ENCODE measurements at regions not wholly inside any gene's neighbourhood (a gene's known extent, or its start where the extent isn't known, plus 50 kb on each side); places are given as distances from the start of the nearest gene placed in this dataset.

DNA sequence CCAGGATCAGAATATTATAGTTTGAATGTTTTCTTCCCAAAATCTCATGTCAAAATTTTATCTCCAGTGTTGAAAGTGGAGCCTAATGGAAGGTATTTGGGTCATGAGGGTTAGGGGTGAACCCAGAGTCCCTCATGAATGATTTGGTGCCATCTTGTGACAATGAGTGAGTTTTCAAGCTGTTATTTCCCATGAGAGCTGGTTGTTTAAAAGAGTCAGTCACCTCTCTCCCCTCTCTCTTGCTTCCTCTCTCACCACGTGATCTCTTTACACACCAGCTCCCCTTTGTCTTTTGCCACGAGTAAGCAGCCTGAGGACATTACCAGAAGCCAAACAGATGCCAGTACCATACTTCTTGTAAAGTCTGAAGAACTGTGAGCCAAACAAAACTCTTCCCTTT, 561.6 kb downstream of the RERGL start:
- no peak for DNase-seq

DNA sequence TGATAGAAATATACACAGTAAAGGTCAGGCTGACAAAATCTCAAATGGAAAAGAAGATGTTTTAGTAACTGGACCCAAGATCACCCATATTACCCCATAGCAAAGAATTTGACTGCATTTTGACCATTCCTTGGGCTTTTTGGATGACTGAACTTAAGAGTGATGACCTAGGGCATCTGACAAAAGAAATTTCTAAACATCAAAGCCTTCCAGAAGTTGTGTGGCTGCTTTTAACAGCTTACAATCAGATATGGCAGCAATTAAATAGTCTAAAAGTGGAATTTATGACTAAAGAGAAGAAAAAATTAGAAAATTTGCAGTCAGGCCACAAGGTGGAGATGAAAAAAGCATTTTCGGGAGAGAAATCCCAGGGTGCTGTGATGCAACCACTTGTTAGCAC, 563.0 kb downstream of the RERGL start:
- DNase-seq, result no peak

GRCh38 chr12:17511369-17511768, 578.6 kb downstream of the RERGL start:
- no peak for DNase-seq

DNA sequence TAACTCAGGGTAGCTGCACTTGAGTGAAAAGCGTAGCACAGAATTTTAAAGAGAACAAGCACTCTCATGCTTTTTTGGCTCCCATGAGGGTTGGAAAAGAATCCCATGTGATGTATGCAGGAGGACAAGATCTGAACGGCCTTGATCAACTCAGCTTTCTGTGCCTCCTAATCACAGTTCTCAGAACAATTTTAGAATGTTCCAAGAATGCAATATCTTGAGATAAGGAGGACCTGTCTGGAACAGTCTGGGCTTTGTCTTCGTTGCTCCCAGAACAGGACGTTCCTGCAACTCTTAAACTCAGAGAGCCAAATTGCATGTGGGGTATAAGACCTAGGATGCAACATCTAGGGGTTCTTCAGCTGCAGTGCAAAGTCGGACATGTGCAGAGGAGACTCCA, 582.7 kb downstream of the RERGL start:
- DNase-seq, result no peak

GRCh38 chr12:17503742-17504141, 586.3 kb downstream of the RERGL start:
- DNase-seq, result no peak

DNA sequence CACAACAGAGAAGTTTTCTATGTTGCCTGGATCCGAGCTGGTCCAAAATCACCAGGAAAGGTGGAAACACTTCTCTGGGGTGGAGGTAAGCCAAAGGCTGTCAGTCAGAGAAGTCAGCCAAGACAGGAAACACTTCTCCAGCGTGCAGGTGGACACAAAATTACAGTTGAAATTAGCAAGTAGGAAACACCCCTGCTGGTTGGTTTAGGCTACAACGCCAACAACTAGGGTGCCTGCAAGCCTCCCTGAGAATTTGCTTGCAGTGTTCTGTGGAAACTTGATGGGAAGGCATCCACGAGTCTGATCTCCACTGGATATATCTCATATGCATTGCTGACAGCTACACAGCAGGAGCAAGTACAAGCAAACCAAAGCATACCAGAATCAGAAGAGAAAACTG, 600.5 kb downstream of the RERGL start:
- no peak for DNase-seq

DNA sequence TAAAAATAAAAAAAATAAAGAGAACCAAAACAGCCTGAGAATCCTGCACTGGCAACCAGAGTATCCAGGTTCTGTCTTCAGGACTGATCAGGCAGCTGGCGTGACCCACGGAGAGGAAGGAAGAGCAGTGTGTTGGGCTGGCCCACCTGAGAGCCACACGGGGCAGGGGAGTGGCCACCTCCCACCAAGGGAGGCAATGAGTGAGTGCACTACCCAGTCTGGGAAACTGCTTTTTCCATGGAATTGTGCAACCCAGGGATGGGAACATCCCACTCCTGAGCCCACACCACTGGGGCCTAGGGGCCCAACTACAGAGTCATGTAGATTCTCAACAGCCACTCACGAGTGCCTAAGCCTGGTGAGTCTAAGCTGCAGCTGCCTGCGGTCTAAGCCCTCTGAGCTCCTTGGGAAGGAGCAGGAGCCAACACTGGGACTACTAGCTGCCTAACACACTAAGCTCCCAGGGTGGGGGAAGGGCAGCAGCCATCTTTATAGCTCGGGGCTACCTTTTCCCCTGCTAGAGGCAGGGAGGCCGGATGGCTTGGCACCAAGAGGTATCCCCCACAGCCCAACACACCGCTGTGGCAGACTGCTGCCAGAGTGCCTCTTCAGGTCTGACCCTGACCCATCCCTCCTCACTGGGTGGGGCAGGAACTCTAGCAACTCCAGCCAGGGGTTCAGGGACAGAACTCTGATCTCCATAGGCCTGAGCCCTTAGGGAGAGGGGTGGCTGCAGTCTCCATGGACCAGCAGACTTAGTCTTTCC, 610.9 kb downstream of the RERGL start:
- no peak for DNase-seq

DNA sequence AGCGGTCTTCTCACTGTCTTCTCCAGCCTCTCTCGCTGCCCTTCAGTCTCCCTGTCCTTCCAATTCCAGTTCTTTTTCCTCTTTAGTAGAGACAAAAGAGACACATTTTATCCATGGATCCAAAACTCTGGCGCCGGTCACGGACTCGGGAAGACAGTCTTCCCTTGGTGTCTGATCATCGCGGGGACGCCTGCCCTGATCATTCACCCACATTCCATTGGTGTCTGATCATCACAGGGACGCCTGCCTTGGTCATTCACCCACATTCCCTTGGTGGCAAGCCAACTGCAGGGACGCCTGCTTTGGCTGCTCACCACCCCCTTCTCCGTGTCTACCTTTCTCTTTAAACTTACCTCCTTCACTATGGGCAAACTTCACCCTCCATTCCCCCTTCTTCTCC, 619.5 kb downstream of the RERGL start:
- no peak for DNase-seq

GRCh38 chr12:17459214-17459613, 630.8 kb downstream of the RERGL start:
- DNase-seq, result no peak

DNA sequence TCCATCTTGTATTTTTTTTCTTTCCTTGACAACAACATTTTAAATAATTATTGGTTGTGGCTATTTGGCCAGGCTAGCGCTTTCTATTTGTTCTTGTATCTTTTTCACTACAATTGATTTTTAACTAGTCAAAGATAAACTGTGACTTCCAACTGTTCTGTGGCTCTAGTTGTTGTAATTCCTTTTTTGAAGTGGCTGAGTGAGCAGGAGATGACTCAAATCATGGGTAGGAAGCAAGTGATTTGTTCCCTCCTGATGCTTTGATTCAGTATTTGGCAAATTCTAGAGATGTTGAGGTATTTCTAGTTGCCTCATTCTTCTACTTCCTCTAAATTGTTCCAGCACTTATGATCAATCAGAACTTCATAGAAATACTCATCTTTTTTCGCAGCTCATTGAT, 633.5 kb downstream of the RERGL start:
- no peak for DNase-seq

- no peak for DNase-seq
These were observed 651.9 kb downstream of the RERGL start for GRCh38 chr12:17438141-17438540.

DNA sequence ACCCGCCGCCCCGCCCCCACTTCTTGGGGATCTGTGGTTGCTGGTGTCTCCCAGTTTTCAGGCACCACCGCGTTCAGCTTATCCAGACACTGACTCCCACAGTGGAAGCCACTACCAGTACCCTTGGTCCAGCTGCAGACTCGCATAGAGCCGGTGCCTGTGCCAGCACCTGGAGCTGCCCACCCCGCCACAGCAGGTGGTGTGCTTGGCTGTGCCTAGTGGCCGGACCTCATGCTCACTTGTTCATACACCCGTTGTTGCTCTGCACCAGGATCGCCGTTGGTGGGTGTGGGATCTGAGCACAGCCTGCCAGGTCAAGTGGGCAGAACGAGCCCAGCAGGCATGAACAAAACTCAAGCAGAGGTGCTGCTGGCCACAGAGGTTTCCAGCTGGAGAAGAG, 673.2 kb downstream of the RERGL start:
- no peak for DNase-seq

- no peak for DNase-seq
These were observed 675.4 kb downstream of the RERGL start for GRCh38 chr12:17414596-17414995.

DNA sequence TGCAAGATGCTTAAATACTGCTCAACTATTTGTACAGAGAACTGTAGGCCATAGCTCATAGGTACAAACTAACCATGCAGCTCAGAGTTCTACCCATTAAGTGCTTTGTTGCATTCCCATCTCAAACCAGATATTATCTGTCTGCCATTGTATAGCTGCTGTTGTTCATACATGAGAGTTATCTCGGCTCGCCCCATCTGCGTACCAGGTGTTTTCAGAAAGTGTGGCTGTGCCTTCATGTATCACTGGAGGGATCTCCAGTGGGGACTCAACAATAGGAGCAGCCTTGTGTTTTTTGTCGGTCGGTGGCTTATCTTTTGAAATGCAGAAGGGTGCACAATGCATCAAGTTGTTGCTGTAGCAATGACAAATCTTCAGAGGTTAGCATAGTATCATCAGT, 678.3 kb downstream of the RERGL start:
- DNase-seq, result no peak

- DNase-seq, result no peak
These were observed 701.3 kb downstream of the RERGL start for GRCh38 chr12:17388679-17389078.

DNA sequence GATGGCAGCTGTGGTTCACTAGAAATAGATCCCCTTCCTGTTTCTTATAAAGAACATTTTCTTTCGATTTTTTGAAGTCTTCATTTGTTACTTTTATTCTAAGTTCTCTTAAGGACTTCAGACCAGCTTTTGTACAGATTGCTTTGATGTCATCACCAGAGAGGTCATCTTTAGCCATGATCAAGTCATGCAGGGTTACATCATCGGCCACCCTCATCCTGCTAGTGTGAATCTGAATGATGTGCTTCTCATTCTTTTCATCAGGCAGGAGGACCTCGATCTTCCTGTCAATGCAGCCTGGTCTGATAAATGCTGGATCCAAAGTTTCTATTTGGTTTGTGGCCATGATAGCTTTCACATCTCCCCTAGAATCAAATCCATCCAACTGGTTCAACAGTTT, 706.7 kb downstream of the RERGL start:
- DNase-seq, result no peak

DNA sequence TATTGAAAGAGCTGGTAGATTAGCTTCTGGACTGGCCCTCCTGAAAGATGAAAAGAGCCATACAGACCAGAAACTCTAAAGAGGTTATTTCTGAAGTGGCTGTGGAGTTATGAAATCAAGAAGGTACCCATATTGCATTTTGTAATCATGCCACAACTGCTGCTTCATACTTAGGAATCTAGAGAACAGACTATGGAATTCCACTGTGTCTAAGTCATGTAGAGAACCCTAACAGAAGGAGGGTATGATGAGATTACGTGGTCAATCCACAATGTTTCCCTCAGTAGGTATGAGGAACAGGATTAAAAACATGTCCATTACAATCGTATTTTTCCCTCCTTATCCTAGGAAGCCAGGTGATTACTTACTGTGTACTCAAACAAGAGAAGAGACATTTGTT, 708.8 kb downstream of the RERGL start:
- no peak for DNase-seq

DNA sequence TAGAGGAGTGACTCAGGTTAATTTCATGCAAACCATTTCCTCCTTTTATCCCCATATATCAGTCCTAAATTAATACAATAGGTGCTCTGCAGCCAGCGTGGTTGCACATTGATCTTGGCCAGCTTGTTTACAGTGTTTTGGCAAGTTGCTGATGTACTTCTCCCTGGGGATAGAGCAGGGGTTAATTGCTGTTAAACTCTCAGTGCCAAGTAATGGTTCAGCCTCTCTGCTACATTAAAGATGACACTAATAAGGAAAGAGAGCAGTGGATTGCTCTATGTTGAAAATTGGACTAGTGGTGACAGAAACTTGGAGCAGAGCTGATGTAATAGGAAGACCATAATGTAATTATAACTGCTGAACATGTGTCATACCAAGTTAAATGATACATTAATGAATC, 717.5 kb downstream of the RERGL start:
- no peak for DNase-seq

GRCh38 chr12:17371491-17372215, 718.3 kb downstream of the RERGL start:
- no peak for DNase-seq

GRCh38 chr12:17370621-17371020, 719.4 kb downstream of the RERGL start:
- no peak for DNase-seq

DNA sequence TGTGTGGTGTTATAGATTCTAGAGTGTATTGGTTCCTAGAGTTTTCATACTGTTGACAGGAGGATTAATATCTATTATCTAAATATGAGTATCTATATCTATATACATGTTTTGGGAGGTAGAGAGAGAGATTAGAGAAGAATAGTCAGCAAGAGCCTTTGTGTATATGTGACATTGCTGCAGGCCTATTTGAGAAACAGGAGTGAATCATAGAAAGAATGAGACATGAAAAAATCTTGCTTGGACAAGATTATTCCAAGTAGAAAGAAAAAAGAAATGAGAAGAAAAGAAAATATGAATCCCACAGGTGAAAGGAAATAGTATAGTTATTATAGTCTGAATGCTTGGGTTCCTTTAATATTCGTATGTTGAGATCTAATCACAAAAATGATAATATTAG, 720.4 kb downstream of the RERGL start:
- DNase-seq, result no peak

DNA sequence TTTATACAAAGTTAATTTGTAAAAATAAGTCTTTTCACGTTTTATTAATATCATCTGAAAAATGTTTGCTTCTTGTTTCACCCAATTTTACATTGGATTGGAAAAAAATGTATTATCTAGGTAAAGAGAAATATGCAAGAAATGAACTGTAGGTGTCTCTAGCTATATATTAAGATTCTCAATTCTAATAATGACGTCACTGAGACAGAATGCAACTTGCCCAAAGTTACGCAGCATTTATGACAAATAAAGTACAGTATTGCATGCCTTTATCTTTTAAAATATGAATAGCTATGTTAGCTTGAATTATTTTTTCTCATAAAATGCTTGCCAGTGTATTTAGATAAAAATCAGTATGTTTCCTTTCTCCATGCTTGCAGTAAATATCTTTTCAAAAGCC, 728.8 kb downstream of the RERGL start:
- no peak for DNase-seq

- no peak for DNase-seq
These were observed 731.2 kb downstream of the RERGL start for GRCh38 chr12:17358835-17359234.

DNA sequence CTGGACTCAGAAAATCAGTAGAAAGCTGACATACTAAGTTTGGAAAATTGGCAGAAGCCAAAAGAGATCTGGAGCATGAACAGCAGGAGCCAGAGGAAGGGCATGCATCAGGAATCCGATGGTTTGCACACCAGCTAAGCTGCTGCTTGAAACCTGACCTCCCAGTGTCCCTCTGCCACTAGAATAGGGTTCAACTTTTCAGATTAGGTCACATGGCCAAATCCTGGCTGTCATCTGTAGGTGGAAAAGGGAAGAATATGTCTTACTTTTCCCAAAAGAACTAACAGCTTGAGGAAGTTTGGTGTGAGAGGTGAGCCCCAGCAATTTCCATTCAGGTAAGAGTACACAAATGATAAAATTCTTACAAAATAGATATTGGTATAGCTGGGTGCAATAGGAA, 732.6 kb downstream of the RERGL start:
- DNase-seq, result no peak

GRCh38 chr12:17352164-17352563, 737.8 kb downstream of the RERGL start:
- DNase-seq, result no peak

Measured in stimulated activated CD8-positive, alpha-beta memory T cell treated with anti-CD3 and anti-CD28 coated beads, Interleukin-4, amount 100 ng/mL, for 48 hours (primary cell).